ENCODE measurements at regions not wholly inside any gene's neighbourhood (a gene's known extent, or its start where the extent isn't known, plus 50 kb on each side); places are given as distances from the start of the nearest gene placed in this dataset.

GRCh38 chr3:86126552-86126951 lies 864.4 kb downstream of the VGLL3 start:
- Mint-ChIP-seq H3K27me3 (ENCODE audit: low read depth) (no peaks in the 10 kb centered on the region), H3K27ac (ENCODE audit: unreplicated experiment) (no peak overlapping the region), H3K4me1 (ENCODE audit: low read depth) (no peaks in the 10 kb centered on the region), H3K36me3 (ENCODE audit: low read depth) (no peaks in the 10 kb centered on the region), H3K4me3 (ENCODE audit: unreplicated experiment) (no peak overlapping the region), H3K9me3 (ENCODE audit: low read depth) (peaks cover 12% of the 10 kb centered on the region)
- no peak for DNase-seq (ENCODE audit: low spot score)
- TF ChIP-seq CTCF (IDR thresholded peaks at IDR 0.05): no peak
